Osteocyte (in vitro differentiated cells): ENCODE measurements at regions not wholly inside any gene's neighbourhood (a gene's known extent, or its start where the extent isn't known, plus 50 kb on each side); places are given as distances from the start of the nearest gene placed in this dataset.

Experiments used
- DNase-seq: peaks from one replicate; pipeline ENCODE4 v3.0.0; 2021; ENCODE audit warnings: mixed read lengths; ENCODE audit not compliant: unreplicated experiment; ENCODE audit errors: extremely low spot score
- H3K27ac Mint-ChIP-seq: one replicate; pipeline ENCODE4 v1.8.0; 2021; ENCODE audit warnings: mild to moderate bottlenecking, mixed read lengths; ENCODE audit not compliant: unreplicated experiment
- H3K27me3 Mint-ChIP-seq: one replicate; pipeline ENCODE4 v1.8.0; 2021; ENCODE audit warnings: mixed read lengths; ENCODE audit not compliant: unreplicated experiment
- H3K36me3 Mint-ChIP-seq: one replicate; pipeline ENCODE4 v1.8.0; 2021; ENCODE audit warnings: mixed read lengths; ENCODE audit not compliant: unreplicated experiment
- H3K4me1 Mint-ChIP-seq: one replicate; pipeline ENCODE4 v1.8.0; 2021; ENCODE audit warnings: mixed read lengths; ENCODE audit not compliant: unreplicated experiment
- H3K4me3 Mint-ChIP-seq: one replicate; pipeline ENCODE4 v1.8.0; 2021; ENCODE audit warnings: mild to moderate bottlenecking, moderate library complexity, mixed read lengths; ENCODE audit not compliant: unreplicated experiment
- H3K9me3 Mint-ChIP-seq: one replicate; pipeline ENCODE4 v1.8.0; 2021; ENCODE audit warnings: mixed read lengths; ENCODE audit not compliant: unreplicated experiment
- CTCF ChIP-seq: fragments of 200-600 bp; sonication (generic); IDR thresholded peaks from 2 replicates; pipeline ENCODE4 v1.5.0; 2021; ENCODE audit warnings: antibody characterized with exemption, mild to moderate bottlenecking, moderate library complexity

GRCh38 chrX:40195368-40195767, 97.6 kb upstream of the BCOR start:
- Mint-ChIP-seq H3K4me1 (peaks cover 9% of the 10 kb centered on the region), H3K27ac (no peak overlapping the region), H3K27me3 (no peaks in the 10 kb centered on the region), H3K4me3 (no peak overlapping the region), H3K36me3 (no peaks in the 10 kb centered on the region), H3K9me3 (no peaks in the 10 kb centered on the region)
- no peak for TF ChIP-seq CTCF
- DNase-seq = no peak

- no peak for DNase-seq
- Mint-ChIP-seq H3K9me3 (peaks cover 5% of the 10 kb centered on the region), H3K4me3 (no peak overlapping the region), H3K27ac (no peak overlapping the region), H3K27me3 (no peaks in the 10 kb centered on the region), H3K4me1 (peaks cover 12% of the 10 kb centered on the region), H3K36me3 (no peaks in the 10 kb centered on the region)
- TF ChIP-seq CTCF = no peak
Measured at GRCh38 chrX:40192196-40192595, 94.4 kb upstream of the BCOR start.

GRCh38 chrX:40189637-40190036, 91.9 kb upstream of the BCOR start:
- Mint-ChIP-seq H3K4me3 (no peak overlapping the region), H3K36me3 (no peaks in the 10 kb centered on the region), H3K27ac (no peak overlapping the region), H3K27me3 (no peaks in the 10 kb centered on the region), H3K4me1 (peaks cover 12% of the 10 kb centered on the region), H3K9me3 (peaks cover 16% of the 10 kb centered on the region)
- TF ChIP-seq CTCF = no peak
- no peak for DNase-seq

GRCh38 chrX:40188573-40189417, 91.0 kb upstream of the BCOR start:
- Mint-ChIP-seq H3K4me1 (peaks cover 12% of the 10 kb centered on the region), H3K9me3 (peaks cover 17% of the 10 kb centered on the region), H3K27me3 (no peaks in the 10 kb centered on the region), H3K4me3 (no peak overlapping the region), H3K27ac (no peak overlapping the region), H3K36me3 (no peaks in the 10 kb centered on the region)
- DNase-seq = no peak
- no peak for TF ChIP-seq CTCF

- Mint-ChIP-seq H3K36me3 (no peaks in the 10 kb centered on the region), H3K9me3 (peaks cover 17% of the 10 kb centered on the region), H3K4me1 (peaks cover 12% of the 10 kb centered on the region), H3K27ac (no peak overlapping the region), H3K27me3 (no peaks in the 10 kb centered on the region), H3K4me3 (no peak overlapping the region)
- no peak for DNase-seq
- no peak for TF ChIP-seq CTCF
Measured at GRCh38 chrX:40184968-40185367, 87.2 kb upstream of the BCOR start.
